Jurkat, Clone E6-1 (cell line): ENCODE measurements at regions not wholly inside any gene's neighbourhood (a gene's known extent, or its start where the extent isn't known, plus 50 kb on each side); places are given as distances from the start of the nearest gene placed in this dataset.

Experiments
- DNase-seq: peaks from one replicate; pipeline ENCODE4 v3.0.0-alpha.2; 2011; ENCODE audit warnings: low read depth, low spot score
- H3K4me3 ChIP-seq: 2 replicates; pipeline ENCODE4 v1.5.1; 2011; ENCODE audit warnings: mild to moderate bottlenecking, low read length, control low read depth, moderate library complexity

DNA sequence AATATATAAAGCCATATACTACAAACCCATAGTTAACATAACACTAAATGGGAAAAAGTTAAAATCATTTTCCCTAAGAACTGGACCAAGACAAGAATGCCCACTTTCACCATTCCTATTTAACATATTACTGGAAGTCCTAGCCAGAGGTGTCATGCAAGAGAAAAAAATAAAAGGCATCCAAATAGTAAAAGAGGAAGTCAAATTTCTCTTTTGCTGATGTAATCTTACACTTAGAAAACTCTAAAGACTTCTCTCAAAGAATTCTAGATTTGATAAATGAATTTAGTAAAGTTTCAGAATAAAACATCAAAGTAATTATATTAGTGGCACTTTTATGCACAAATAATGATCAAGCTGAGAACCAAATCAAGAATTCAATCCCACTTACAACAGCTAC is 678.9 kb upstream of the SLITRK5 start:
- H3K4me3 ChIP-seq, result no peak overlapping the region
- DNase-seq, result no peak

- no peak overlapping the region for H3K4me3 ChIP-seq
- no peak for DNase-seq
These were observed 667.9 kb upstream of the SLITRK5 start for GRCh38 chr13:87003265-87003664.

- DNase-seq, result no peak
- H3K4me3 ChIP-seq, result no peak overlapping the region
These were observed 665.7 kb upstream of the SLITRK5 start for GRCh38 chr13:87005511-87005910.

- no peak for DNase-seq
These were observed 635.6 kb upstream of the SLITRK5 start for GRCh38 chr13:87035526-87035925.

DNA sequence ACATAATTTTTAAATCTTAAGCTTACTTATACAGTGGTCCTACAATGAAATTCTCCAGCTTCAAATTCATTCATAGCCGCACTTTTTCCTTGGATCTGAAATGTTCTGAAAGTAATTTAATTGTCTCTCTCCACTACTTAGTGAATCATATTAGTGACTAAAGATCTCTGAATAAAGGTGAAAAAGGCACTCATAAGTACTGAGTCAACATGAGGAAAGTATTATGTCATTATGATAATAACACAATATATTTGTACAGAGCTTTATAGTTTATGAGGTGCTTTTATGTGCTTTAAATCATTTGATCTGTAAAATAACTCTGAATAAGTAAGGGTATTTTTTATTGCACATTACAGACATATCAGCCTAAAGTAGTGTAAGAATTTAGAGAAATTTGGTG is 628.2 kb upstream of the SLITRK5 start:
- no peak for DNase-seq
- H3K4me3 ChIP-seq, result no peak overlapping the region

More at GRCh38 chr13:87035526-87035925, 635.6 kb upstream of the SLITRK5 start:
- no peak overlapping the region for H3K4me3 ChIP-seq

GRCh38 chr13:87052731-87053130 is 618.4 kb upstream of the SLITRK5 start:
- no peak overlapping the region for H3K4me3 ChIP-seq
- no peak for DNase-seq

GRCh38 chr13:87057807-87058520 is 613.2 kb upstream of the SLITRK5 start:
- no peak for DNase-seq
- no peak overlapping the region for H3K4me3 ChIP-seq

GRCh38 chr13:87058786-87059329 is 612.3 kb upstream of the SLITRK5 start:
- no peak for DNase-seq
- no peak overlapping the region for H3K4me3 ChIP-seq

DNA sequence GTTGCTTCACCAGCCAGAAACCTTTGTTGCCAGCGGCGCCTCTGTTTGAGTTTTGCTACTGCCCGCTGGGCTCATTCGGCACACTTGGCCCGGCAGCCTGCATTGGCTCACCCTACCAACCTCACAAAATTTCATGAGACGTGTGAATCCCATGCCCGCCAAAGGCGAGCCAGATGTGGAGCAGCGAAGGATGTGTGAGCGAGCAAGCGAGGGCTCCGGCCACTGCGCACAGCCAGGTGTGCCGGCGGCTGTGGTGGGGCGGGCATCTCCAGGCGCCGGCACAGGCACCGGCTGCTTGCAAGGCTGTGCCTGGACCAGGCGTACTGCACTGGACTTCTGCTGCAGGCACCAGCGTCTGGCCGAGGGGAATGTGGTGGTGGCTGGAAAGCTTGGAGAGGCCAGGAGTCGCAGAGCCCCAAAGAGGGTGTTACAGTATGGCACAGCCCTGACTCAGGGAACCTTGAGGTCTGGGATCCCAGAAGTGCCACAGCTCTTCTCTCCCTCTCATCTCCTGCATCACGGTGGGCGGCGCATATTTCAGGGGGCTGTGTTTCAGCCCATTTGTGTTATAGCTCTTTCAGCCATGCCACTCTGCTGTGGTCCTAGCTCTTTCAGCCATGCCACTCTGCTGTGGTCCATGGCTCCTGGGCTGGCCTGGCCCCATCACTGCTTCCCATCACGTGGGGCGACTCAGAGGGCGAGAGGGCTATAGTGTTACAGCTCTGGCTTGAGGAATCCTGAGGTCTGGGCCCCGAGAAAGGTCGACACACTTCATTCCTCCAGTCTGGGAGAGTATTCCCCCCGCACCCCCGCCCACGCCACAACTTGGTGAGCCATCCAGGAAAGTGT is 592.0 kb upstream of the SLITRK5 start:
- H3K4me3 ChIP-seq, result no peak overlapping the region
- DNase-seq, result no peak

DNA sequence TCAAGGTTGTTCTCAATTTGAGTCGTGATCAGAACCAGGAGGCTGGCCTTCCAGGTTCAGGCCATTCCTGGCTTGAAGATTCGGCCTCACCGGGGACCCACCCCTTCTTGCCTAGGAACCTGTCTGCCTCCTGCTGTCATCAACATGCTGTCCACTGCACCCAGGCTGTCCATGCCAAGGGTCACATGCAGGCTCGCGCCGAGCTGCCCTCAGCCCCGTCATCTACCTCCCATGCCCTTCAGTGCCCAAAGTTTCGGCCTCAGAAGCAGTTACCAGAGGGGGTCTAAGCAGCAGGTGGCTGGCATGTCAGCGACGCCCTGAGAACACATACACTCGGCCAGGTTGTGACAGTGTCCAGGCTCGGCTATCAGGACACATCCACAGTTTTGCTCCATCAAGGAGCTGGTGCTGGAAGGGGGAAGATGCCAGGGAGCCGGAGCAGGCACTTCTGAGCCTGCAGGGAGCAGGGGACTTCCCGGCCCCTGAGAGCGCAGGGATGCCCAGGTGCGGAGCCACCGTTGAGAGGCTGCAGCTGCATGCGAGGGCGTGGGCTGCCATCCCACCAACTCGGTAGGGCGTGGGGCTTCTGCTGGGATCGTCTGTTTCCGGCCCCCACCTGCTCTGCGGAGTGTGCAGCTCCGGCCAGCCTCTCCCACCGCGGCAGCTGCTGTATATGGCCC is 590.9 kb upstream of the SLITRK5 start:
- DNase-seq, result no peak
- no peak overlapping the region for H3K4me3 ChIP-seq

DNA sequence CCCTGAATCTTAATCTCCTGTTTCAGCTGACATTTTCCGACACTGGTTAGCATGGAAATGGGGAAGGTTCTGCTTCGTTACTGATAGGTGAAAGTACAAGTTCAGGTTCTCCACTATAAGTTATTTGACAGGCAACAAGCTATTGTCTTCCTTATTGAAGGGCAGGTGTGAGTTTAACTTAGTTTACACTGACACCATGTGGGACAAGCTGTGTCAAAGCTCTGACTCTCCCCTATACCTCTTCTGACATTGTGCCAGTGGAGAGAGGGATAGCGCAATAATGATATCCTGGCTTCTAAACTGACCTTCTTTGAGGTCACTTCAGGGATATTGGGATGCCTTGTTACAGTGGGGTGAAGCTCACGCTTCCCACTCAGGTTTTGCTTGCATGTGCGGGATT is 587.0 kb upstream of the SLITRK5 start:
- DNase-seq, result no peak
- H3K4me3 ChIP-seq, result no peak overlapping the region

GRCh38 chr13:87087741-87088140 is 583.4 kb upstream of the SLITRK5 start:
- no peak overlapping the region for H3K4me3 ChIP-seq
- DNase-seq, result no peak

- DNase-seq, result no peak
- no peak overlapping the region for H3K4me3 ChIP-seq
These were observed 581.8 kb upstream of the SLITRK5 start for GRCh38 chr13:87089391-87089790.

DNA sequence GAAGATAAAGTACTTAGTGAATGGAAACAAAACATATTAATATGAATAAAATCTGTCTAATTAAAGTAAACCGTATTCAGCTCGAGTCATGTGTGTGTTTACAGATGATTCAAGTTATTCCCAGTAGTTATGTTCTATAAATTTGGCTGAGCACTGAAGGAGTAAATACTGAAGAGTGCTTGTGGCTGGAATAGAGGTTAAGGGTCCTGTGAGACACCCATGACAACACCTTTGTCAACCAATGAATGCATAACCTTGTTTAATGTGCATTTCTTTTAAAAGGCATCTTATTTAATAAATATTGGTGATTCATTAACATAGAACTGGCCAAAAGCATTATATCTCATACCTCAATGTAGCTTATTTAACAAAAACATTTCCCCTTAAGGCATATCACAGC is 577.8 kb upstream of the SLITRK5 start:
- no peak for DNase-seq
- no peak overlapping the region for H3K4me3 ChIP-seq

GRCh38 chr13:87094646-87095045 is 576.5 kb upstream of the SLITRK5 start:
- H3K4me3 ChIP-seq, result no peak overlapping the region
- no peak for DNase-seq

GRCh38 chr13:87100431-87100830 is 570.7 kb upstream of the SLITRK5 start:
- H3K4me3 ChIP-seq, result no peak overlapping the region
- no peak for DNase-seq

GRCh38 chr13:87107651-87108050 is 563.5 kb upstream of the SLITRK5 start:
- DNase-seq, result no peak
- H3K4me3 ChIP-seq, result no peak overlapping the region

- no peak for DNase-seq
- no peak overlapping the region for H3K4me3 ChIP-seq
These were observed 550.7 kb upstream of the SLITRK5 start for GRCh38 chr13:87120476-87120875.

DNA sequence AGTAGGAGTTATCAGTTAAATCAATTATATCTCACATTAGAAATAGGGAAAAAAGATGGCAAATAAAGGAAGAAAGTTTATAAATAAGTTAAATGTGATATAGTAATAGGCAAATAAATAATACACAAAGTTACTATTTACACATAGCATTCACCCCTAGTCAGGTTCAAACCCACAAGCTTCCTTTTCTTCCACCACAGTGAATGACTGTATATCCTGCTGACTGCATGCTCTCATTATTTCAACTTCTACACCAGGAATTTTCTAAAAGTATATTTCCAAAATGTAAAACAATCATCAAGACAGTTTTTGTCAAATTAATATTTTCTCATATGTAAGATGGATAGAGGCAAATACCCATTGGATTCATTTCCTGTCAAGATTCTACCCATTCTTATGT is 548.6 kb upstream of the SLITRK5 start:
- DNase-seq, result no peak

More for the DNA sequence above, 548.6 kb upstream of the SLITRK5 start:
- H3K4me3 ChIP-seq, result no peak overlapping the region
